ENCODE measurements at regions not wholly inside any gene's neighbourhood (a gene's known extent, or its start where the extent isn't known, plus 50 kb on each side); places are given as distances from the start of the nearest gene placed in this dataset.

- no peak for DNase-seq (ENCODE audit: low read depth, low spot score)
Observed at GRCh38 chr14:38145142-38145541, 62.6 kb upstream of the SSTR1 start.

GRCh38 chr14:38150075-38150474 is 57.6 kb upstream of the SSTR1 start:
- DNase-seq (ENCODE audit: low read depth, low spot score): no peak
